MCF 10A (cell line): ENCODE measurements at regions not wholly inside any gene's neighbourhood (a gene's known extent, or its start where the extent isn't known, plus 50 kb on each side); places are given as distances from the start of the nearest gene placed in this dataset.
"Not testable (repeated sequence)": the region's sequence is repeated elsewhere in the genome, so short reads cannot be mapped to it uniquely, and the experiment has no call there.

ENCODE experiments used
- BruUV-seq: library from RNA; stranded (reverse); fragments of 400-500 nt; replicated peaks from 2 replicates; lab custom pipeline; 2021; lab: Mats Ljungman, UMichigan
- CTCF ChIA-PET: fragments of 300-600 bp; sonication (Branson Sonifier 250); formaldehyde crosslinking; extraction: SDS; loops from one replicate; lab custom pipeline; 2021; ENCODE audit warnings: antibody characterized with exemption, inconsistent platforms; lab: Yijun Ruan, JAX
- POLR2A ChIA-PET: fragments of 300-600, 350-650 bp; sonication (Branson Sonifier 250); formaldehyde crosslinking; extraction: SDS; loops from one replicate; lab custom pipeline; 2020; ENCODE audit warnings: antibody characterized with exemption, inconsistent platforms; lab: Yijun Ruan, JAX
- DNase-seq: peaks from one replicate; pipeline ENCODE4 v3.0.0-alpha.2; 2018; ENCODE audit not compliant: unreplicated experiment
- H3K27ac Mint-ChIP-seq: one replicate; pipeline ENCODE4 v1.8.0; 2022; ENCODE audit warnings: mild to moderate bottlenecking, low read depth, mixed read lengths; ENCODE audit not compliant: unreplicated experiment
- H3K27me3 Mint-ChIP-seq: one replicate; pipeline ENCODE4 v1.8.0; 2022; ENCODE audit warnings: mixed read lengths; ENCODE audit not compliant: insufficient read depth, unreplicated experiment
- H3K36me3 Mint-ChIP-seq: one replicate; pipeline ENCODE4 v1.8.0; 2022; ENCODE audit warnings: mild to moderate bottlenecking, moderate library complexity, mixed read lengths; ENCODE audit not compliant: insufficient read depth, unreplicated experiment
- H3K4me1 Mint-ChIP-seq: one replicate; pipeline ENCODE4 v1.8.0; 2022; ENCODE audit warnings: mixed read lengths; ENCODE audit not compliant: insufficient read depth, unreplicated experiment
- H3K4me3 Mint-ChIP-seq: one replicate; pipeline ENCODE4 v1.8.0; 2022; ENCODE audit warnings: mild to moderate bottlenecking, moderate library complexity, mixed read lengths; ENCODE audit not compliant: unreplicated experiment
- H3K9me3 Mint-ChIP-seq: one replicate; pipeline ENCODE4 v1.8.0; 2022; ENCODE audit warnings: mixed read lengths; ENCODE audit not compliant: unreplicated experiment
- intact Hi-C: fragments of 100-400 bp; cut with micrococcal nuclease; formaldehyde crosslinking; loops from 2 replicates; pipeline ENCODE4 v1.14.1; 2022
- TF ChIP-seq, protein P1 (sequence below): fragments of 200-600 bp; IDR thresholded peaks from one replicate; pipeline ENCODE4 v1.8.0; 2022; ENCODE audit warnings: antibody characterized with exemption, mild to moderate bottlenecking; ENCODE audit not compliant: unreplicated experiment

DNA sequence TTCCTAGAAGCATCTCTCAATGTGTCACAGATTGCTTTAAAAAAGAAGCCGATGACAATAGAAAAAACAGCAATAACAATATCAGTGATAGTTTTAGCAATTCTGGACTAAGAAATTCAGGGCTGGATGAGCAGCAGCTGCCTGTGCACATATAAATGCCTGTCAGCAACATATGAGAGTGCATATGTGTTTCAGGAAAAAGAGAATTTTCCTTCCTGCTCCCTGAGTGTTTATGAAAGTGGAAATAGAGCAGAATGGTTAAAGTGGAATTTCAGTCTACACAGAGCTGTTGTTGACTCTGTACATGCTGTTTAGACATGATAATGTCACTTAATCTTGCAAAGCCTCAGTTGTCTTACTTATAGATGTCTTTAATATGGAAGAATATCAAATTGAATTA lies 164.4 kb upstream of the PCDH7 start:
- Mint-ChIP-seq H3K4me1 (no peaks in the 10 kb centered on the region), H3K36me3 (no peaks in the 10 kb centered on the region), H3K27ac (no peak overlapping the region), H3K4me3 (no peak overlapping the region), H3K27me3 (no peaks in the 10 kb centered on the region), H3K9me3 (no peaks in the 10 kb centered on the region)
- no TSS peak for BruUV-seq
- TF ChIP-seq, protein P1, sequence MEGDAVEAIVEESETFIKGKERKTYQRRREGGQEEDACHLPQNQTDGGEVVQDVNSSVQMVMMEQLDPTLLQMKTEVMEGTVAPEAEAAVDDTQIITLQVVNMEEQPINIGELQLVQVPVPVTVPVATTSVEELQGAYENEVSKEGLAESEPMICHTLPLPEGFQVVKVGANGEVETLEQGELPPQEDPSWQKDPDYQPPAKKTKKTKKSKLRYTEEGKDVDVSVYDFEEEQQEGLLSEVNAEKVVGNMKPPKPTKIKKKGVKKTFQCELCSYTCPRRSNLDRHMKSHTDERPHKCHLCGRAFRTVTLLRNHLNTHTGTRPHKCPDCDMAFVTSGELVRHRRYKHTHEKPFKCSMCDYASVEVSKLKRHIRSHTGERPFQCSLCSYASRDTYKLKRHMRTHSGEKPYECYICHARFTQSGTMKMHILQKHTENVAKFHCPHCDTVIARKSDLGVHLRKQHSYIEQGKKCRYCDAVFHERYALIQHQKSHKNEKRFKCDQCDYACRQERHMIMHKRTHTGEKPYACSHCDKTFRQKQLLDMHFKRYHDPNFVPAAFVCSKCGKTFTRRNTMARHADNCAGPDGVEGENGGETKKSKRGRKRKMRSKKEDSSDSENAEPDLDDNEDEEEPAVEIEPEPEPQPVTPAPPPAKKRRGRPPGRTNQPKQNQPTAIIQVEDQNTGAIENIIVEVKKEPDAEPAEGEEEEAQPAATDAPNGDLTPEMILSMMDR = no peak
- POLR2A ChIA-PET = no interaction called here
- CTCF ChIA-PET = interaction anchor here (0.6 kb wide), 1 partner anchor 1599 kb away, joined by 3 read pairs; no protein-coding TSS in a partner anchor
- DNase-seq = no peak
- intact Hi-C loops = no loop called here

DNA sequence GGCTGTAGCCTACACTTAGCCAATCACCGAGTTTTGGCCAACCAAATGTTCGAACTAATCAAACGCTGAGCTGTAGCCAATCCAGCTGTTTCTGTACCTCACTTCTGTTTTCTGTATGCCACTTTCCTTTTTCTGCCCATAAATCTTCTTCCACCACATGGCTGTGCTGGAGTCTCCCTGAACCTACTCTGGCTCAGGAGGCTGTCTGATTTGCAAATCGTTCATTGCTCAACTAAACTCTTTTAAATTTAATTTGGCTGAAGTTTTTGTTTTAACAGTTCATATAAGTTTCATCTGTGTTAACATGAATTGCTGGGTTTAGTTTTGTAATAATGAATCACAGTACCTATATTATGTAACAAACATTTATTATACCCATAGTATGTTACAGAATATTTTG lies 160.7 kb upstream of the PCDH7 start:
- ChIA-PET POLR2A (no interaction called here), CTCF (no interaction called here)
- Mint-ChIP-seq H3K9me3 (peaks cover 17% of the 10 kb centered on the region), H3K27ac (no peak overlapping the region), H3K4me1 (no peaks in the 10 kb centered on the region), H3K36me3 (no peaks in the 10 kb centered on the region), H3K27me3 (no peaks in the 10 kb centered on the region), H3K4me3 (no peak overlapping the region)
- TF ChIP-seq, protein P1 = no peak
- BruUV-seq = no TSS peak
- no peak for DNase-seq
- intact Hi-C loops = no loop called here

DNA sequence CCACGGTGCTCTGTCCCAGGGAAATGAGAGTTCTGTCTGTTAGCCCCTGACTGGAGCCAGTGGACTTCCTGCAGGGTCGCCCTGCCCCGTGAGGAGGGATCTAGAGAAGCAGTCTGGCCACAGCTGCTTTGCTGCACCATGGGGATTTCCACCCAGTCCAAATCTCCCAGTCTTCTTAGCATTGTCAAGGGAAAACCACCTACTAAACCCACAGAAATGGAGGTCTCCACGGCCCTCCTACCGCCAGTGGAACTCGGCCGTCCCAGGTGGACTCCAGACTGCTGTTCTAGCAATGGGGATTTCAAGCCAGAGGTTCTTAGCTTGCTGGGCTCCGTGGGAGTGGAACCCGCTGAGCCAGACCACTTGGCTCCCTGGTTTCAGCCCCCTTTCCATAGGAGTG lies 133.3 kb upstream of the PCDH7 start:
- H3K36me3 Mint-ChIP-seq = no peaks in the 10 kb centered on the region
- H3K27ac Mint-ChIP-seq = no peak overlapping the region
- no TSS peak for BruUV-seq
- no peak for DNase-seq
- peaks cover 5% of the 10 kb centered on the region for H3K4me1 Mint-ChIP-seq
- CTCF ChIA-PET = interaction anchor here (0.7 kb wide), 1 partner anchor 45 kb away, joined by 4 read pairs; no protein-coding TSS in a partner anchor
- POLR2A ChIA-PET = no interaction called here
- no peaks in the 10 kb centered on the region for H3K27me3 Mint-ChIP-seq
- intact Hi-C loops = no loop called here
- TF ChIP-seq, protein P1 = no peak
- H3K9me3 Mint-ChIP-seq = no peaks in the 10 kb centered on the region
- H3K4me3 Mint-ChIP-seq = no peak overlapping the region

DNA sequence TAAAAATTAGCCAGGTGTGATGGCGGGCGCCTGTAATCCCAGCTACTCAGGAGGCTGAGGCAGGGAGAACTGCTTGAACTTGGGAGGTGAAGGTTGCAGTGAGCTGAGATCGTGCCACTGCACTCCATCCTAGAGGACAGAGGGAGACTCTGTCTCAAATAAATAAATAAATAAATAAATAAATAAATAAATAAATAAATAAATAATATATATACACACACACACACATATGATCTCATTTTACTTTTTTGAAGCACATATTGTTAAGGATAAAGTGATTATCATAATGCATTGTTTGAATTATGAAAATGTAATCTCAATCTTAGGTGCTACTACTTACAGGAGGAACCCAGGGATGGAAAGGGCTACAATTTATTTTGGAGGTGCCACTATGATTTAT lies 130.5 kb upstream of the PCDH7 start:
- BruUV-seq, DNase-seq, H3K4me1 Mint-ChIP-seq, H3K27me3 Mint-ChIP-seq, H3K36me3 Mint-ChIP-seq, H3K27ac Mint-ChIP-seq, H3K9me3 Mint-ChIP-seq, intact Hi-C loops, POLR2A ChIA-PET, CTCF ChIA-PET, H3K4me3 Mint-ChIP-seq: not testable (repeated sequence)
